ENCODE measurements at regions not wholly inside any gene's neighbourhood (a gene's known extent, or its start where the extent isn't known, plus 50 kb on each side); places are given as distances from the start of the nearest gene placed in this dataset.

DNA sequence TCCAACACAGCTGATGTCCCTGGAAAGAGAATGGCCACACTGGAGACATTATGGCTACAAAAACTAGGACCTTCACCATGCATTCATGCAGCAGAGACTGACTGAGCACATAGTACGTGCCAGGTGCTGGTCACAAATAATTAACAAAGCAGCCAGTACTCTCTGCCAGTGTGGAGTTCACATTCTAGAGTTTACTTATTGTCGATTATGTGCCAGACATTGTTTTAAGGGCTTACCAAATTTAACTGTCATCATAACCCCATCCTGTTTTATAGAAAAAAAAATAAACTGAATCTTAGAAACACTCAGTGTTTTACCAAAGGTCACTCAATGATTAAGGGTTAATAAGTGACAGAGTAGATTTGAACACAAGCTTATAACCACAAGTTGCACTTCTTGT lies 143.3 kb downstream of the RRAGC start:
- ATAC-seq, result no peak

DNA sequence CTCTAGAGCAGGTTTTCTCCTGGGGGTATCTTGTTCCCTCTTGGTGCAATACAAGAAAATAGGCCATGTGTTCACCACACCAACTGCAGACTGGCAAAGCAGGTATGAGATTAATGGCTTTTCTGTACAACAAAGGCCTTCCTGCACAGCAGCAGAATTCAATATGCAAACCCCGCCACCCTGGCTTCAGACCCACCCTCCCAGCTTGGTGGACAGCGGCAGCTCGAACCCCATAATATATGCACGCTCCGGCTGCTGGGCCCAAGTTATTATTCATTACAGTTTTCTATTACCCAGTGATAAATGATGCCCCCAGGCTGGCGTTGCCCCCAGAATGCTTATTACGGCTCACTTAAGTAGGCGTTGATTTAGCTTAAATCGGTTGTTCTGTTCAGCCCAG lies 144.2 kb downstream of the RRAGC start:
- no peak for ATAC-seq

GRCh38 chr1:38712046-38712445 lies 147.5 kb downstream of the RRAGC start:
- no peak for ATAC-seq

GRCh38 chr1:38708701-38709258 lies 150.8 kb downstream of the RRAGC start:
- no peak for ATAC-seq

- ATAC-seq, result no peak
Observed at GRCh38 chr1:38701088-38701487, 158.5 kb downstream of the RRAGC start.

DNA sequence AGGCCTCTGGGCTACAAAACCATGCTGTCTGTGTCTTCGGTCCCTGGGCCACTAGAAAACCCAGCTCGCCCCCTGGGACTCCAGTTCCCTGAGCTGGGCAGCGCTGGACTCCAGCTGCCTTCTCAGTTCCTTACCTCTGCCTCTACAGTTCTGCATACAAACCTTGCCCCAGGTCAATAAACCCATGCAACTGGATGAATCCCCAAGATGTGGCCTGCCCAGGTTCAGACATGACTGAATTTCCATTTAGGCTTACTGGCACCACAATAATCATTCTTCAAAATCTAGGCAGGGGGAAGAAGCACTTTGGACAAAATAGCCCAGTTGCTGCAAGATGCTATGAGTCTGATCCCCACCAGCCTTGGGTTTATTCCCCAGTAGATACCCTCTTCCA lies 159.5 kb downstream of the RRAGC start:
- ATAC-seq, result no peak

GRCh38 chr1:38699330-38700076 lies 160.1 kb downstream of the RRAGC start:
- no peak for ATAC-seq

DNA sequence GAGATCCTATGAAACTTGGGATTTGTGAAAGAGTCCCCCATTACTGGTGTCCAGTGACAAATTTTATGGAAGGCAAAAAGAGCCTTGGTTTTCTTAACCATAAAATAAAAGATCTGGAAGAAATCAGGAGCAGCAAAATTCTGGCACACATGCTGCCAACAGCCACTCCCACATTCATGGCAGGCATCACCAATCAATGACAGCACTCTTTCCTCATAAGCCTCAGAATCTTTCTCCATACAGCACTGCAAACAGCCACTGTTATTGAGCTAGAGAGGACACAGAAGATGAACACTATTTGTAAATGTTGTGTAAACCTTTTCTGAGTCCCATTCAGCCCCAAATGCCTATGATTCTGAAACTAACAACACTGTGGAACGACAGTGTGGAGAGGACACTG lies 162.2 kb downstream of the RRAGC start:
- no peak for ATAC-seq

GRCh38 chr1:38696371-38696770 lies 163.2 kb downstream of the RRAGC start:
- ATAC-seq, result no peak

GRCh38 chr1:38693759-38694158 lies 165.8 kb downstream of the RRAGC start:
- no peak for ATAC-seq

- ATAC-seq, result no peak
Observed at GRCh38 chr1:38693031-38693430, 166.5 kb downstream of the RRAGC start.

DNA sequence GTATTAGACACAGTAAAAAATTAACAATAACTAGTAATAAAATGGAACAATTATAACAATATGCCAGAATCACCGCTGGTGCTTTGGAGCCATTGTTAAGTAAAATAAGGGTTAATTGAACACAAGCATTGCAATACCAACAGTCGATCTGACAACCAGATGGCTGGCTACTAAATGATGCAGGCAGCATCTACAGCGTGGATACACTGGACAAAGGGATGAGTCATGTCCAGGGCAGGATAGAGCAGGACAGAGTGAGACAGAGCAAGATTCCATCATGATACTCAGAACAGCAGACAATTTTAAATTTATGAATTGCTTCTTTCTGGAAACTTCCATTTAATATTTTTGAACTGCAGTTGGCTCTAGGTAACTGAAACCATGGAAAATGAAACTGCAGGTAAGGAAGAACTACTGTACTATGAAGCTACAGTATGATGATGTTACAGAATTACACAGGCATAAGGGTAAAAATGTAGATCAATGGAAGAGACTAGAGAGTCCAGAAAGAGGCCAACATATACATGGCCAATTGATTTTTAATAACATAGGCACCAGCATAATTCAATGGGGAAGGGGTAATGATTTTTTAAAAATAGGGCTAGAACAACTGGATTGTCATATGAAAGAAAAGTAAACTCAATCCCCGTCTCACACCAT lies 168.7 kb downstream of the RRAGC start:
- no peak for ATAC-seq

DNA sequence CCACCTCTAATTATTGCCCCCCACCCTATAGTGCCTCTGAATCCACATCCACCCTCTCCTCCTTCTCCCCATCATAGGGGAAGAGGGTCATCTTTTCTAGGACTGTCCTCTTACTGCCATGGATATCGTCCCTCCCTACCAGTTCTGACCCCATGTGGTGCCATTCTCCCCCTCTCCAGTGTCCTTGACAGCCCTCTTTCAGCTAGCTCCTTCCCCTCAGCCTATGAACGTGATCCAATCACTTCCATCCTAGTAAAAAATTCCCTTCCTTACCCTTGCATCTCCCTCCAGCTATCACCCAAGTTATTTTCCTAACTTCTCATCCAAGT lies 172.7 kb downstream of the RRAGC start:
- no peak for ATAC-seq

- no peak for ATAC-seq
Observed at GRCh38 chr1:38686167-38686926, 173.2 kb downstream of the RRAGC start.

GRCh38 chr1:38685388-38685787 lies 174.2 kb downstream of the RRAGC start:
- no peak for ATAC-seq

DNA sequence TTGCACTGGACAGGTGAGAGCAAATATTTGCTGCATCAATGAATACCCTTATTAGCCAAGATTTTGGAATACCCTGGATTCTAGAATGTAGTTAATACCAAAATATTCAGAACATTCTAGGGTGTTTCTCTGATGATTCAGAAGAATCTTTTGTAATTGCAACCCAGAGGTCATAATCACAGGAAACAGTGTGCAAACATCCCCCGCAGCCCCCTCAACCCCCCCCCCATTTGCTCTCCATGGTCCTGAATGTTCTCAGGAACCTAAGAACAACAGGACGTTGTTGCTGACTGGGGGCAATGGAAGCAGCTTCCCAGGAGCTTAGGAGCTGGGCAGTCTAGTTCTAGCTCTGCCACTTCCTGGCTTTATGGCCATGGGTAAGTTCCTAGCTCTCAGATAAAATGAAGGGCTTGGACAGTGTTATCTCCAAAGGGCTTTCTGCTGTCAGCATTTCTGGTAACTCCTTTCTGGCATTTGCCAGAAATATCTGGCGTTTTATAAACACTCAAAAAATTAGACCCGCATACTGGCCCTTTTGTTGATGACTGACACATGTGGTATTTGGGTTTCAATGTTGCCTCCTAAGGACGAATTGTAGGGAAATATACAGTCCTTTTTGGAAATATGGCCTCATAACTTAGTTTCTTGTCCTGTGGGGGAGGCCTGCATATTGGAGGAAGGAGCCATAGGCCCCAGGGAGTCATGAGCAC lies 178.6 kb downstream of the RRAGC start:
- ATAC-seq, result no peak

DNA sequence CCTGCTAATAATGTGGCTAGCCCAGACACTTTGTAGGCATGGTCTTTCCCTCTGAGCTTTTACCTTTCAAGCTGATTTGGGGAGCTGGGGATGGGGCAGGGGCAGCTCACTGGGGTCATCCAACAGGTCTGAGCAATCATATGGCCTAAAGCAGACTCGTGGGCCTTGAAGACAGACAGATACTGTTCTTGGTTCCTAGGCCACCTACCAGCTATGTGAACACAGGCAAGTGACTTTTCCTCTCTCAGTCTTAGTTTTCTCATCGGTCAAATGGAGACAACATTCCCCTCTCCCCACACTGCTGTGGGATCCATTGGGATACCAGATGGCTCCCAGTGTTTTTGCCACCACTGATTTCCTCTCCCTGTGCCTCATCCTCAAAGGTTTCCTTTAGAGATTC lies 181.8 kb downstream of the RRAGC start:
- ATAC-seq, result no peak

- no peak for ATAC-seq
Observed at GRCh38 chr1:38677311-38677710, 182.3 kb downstream of the RRAGC start.

DNA sequence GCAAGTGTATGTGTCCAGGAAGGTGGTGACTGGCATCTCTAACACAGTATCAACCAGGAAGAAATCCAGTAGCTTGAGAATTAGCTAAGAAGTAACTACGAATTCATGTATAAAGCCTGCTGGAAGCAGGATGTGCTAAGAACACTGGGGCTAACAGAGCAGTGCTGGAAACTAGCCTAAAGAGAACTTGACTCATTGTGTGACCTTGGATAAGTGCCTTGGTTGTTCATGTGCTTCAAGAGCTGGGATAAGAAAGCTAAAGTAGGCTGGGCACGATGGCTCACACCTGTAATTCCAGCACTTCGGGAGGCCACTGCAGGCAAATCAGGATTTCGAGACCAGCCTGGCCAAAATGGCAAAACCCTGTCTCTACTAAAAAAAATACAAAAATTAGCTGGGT lies 186.9 kb downstream of the RRAGC start:
- no peak for ATAC-seq

DNA sequence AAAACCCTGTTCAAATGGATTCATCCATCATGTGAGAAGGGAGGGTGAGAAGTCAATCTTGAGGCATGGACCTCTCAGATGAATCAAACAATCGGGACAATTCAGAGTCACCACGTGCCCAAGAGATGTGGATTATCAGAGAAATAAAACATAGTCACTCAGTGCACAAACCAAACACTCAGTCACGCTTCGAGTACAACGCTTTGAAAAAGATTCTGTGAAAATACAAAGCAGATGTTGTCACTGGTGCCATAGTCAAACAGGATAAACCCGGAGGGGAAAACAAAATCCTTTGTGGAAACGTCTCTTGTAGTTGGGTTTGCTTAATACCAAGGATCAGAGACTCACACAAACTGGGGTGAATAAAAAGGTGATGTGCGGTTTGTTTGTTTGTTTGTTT lies 188.4 kb downstream of the RRAGC start:
- ATAC-seq, result no peak

GRCh38 chr1:38670544-38671122 lies 188.9 kb downstream of the RRAGC start:
- ATAC-seq, result no peak

DNA sequence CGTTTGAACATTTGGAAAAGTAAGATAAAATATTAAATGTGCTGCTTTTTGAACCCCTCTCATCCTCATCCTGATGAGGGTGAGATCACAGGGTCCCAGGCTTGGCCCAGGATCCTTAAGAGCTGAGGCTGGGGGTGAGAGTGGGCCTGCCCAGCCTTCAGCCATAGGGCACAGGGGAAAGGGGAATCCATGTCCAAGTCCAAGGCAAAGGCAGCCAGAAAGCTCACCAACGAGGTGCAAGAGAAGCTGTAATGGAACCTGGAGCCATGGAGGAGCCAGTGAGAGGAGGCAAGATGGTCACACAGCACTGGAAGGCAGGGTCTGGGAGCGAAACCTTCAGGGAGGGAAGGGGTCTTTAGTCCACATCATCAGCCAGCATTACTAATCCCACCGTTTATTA lies 191.9 kb downstream of the RRAGC start:
- ATAC-seq, result no peak

- ATAC-seq, result no peak
Observed at GRCh38 chr1:38662126-38662525, 197.4 kb downstream of the RRAGC start.
